WTC11 (cell line): ENCODE measurements at regions not wholly inside any gene's neighbourhood (a gene's known extent, or its start where the extent isn't known, plus 50 kb on each side); places are given as distances from the start of the nearest gene placed in this dataset.

Experiments
- ATAC-seq: fragments of 200-7000 bp; cut with Tn5 transposase; 2 replicates; pipeline ENCODE4 v1.10.0; 2021; ENCODE audit warnings: mild to moderate bottlenecking, moderate library complexity
- CTCF ChIA-PET: fragments of 300-600 bp; sonication (Branson Sonifier 250); formaldehyde crosslinking; loops from one replicate; lab custom pipeline; 2021; ENCODE audit warnings: antibody characterized with exemption; lab: Charles Lee
- POLR2A ChIA-PET: fragments of 350-600 bp; sonication (Branson Sonifier 250); formaldehyde crosslinking; loops from one replicate; lab custom pipeline; 2021; ENCODE audit warnings: antibody characterized with exemption; lab: Charles Lee
- DNase-seq: peaks from one replicate; pipeline ENCODE4 v3.0.0; 2021; ENCODE audit warnings: low spot score
- H3K27ac Mint-ChIP-seq: 2 replicates; pipeline ENCODE4 v1.8.0; 2021; ENCODE audit warnings: mixed read lengths
- H3K27me3 Mint-ChIP-seq: 2 replicates; pipeline ENCODE4 v1.8.0; 2021; ENCODE audit warnings: low read depth, mild to moderate bottlenecking, moderate library complexity, mixed read lengths
- H3K36me3 Mint-ChIP-seq: 2 replicates; pipeline ENCODE4 v1.8.0; 2021; ENCODE audit warnings: mixed read lengths
- H3K4me1 Mint-ChIP-seq: 2 replicates; pipeline ENCODE4 v1.8.0; 2022; ENCODE audit warnings: mixed read lengths
- H3K4me3 Mint-ChIP-seq: 2 replicates; pipeline ENCODE4 v1.8.0; 2021; ENCODE audit warnings: mild to moderate bottlenecking, moderate library complexity, mixed read lengths
- H3K9me3 Mint-ChIP-seq: 2 replicates; pipeline ENCODE4 v1.8.0; 2021; ENCODE audit warnings: mixed read lengths
- CREB1 ChIP-seq: sonication (generic); formaldehyde crosslinking; IDR thresholded peaks from 2 replicates; pipeline ENCODE4 v1.8.0; 2023; ENCODE audit warnings: mild to moderate bottlenecking, missing genetic modification reagents
- EMX1 ChIP-seq: fragments of 250-450 bp; sonication (Bioruptor Pico); IDR thresholded peaks from 2 replicates; pipeline ENCODE4 v1.8.0; 2021; ENCODE audit warnings: mild to moderate bottlenecking
- ERG ChIP-seq: fragments of 250-450 bp; sonication (Bioruptor Pico); IDR thresholded peaks from 2 replicates; pipeline ENCODE4 v1.8.0; 2021; ENCODE audit warnings: mild to moderate bottlenecking
- HMGA2 ChIP-seq: fragments of 250-450 bp; sonication (Bioruptor Pico); IDR thresholded peaks from 2 replicates; pipeline ENCODE4 v1.4.0; 2021; ENCODE audit warnings: mild to moderate bottlenecking, moderate library complexity
- JUN ChIP-seq: sonication (generic); formaldehyde crosslinking; IDR thresholded peaks from 2 replicates; pipeline ENCODE4 v1.8.0; 2023; ENCODE audit warnings: mild to moderate bottlenecking, missing genetic modification reagents
- NFE2L1 ChIP-seq: sonication (generic); formaldehyde crosslinking; IDR thresholded peaks from 2 replicates; pipeline ENCODE4 v1.8.1; 2023; ENCODE audit warnings: missing genetic modification reagents
- SP1 ChIP-seq: sonication (generic); formaldehyde crosslinking; conservative IDR thresholded peaks from 2 replicates; pipeline ENCODE4 v1.8.1; 2022; ENCODE audit warnings: missing genetic modification reagents
- TCF7 ChIP-seq: sonication (generic); formaldehyde crosslinking; IDR thresholded peaks from 2 replicates; pipeline ENCODE4 v1.8.0; 2022; ENCODE audit warnings: mild to moderate bottlenecking, low read depth, missing genetic modification reagents, moderate library complexity
- TEAD4 ChIP-seq: sonication (generic); formaldehyde crosslinking; IDR thresholded peaks from 2 replicates; pipeline ENCODE4 v1.8.0; 2022; ENCODE audit warnings: mild to moderate bottlenecking, missing genetic modification reagents
- ZNF416 ChIP-seq: fragments of 250-450 bp; sonication (Bioruptor Pico); IDR thresholded peaks from 2 replicates; pipeline ENCODE4 v1.9.0; 2021; ENCODE audit warnings: mild to moderate bottlenecking, inconsistent platforms
- TF ChIP-seq, protein P1 (sequence below): fragments of 200-600 bp; IDR thresholded peaks from 2 replicates; pipeline ENCODE4 v1.8.0; 2022; ENCODE audit warnings: antibody characterized with exemption
- TF ChIP-seq, protein P2 (sequence below): sonication (generic); formaldehyde crosslinking; IDR thresholded peaks from 2 replicates; pipeline ENCODE4 v1.8.1; 2022; ENCODE audit warnings: low read depth, missing genetic modification reagents, borderline replicate concordance
- TF ChIP-seq, protein P3 (sequence below): fragments of 250-450 bp; sonication (Bioruptor Pico); IDR thresholded peaks from 2 replicates; pipeline ENCODE4 v1.9.0; 2021; ENCODE audit warnings: mild to moderate bottlenecking, borderline replicate concordance
- TF ChIP-seq, protein P4 (sequence below): sonication (generic); formaldehyde crosslinking; IDR thresholded peaks from 2 replicates; pipeline ENCODE4 v1.8.1; 2023; ENCODE audit warnings: mild to moderate bottlenecking, missing genetic modification reagents, borderline replicate concordance
- TF ChIP-seq, protein P5 (sequence below): sonication (generic); formaldehyde crosslinking; IDR thresholded peaks from 2 replicates; pipeline ENCODE4 v1.8.0; 2022; ENCODE audit warnings: mild to moderate bottlenecking, missing genetic modification reagents

DNA sequence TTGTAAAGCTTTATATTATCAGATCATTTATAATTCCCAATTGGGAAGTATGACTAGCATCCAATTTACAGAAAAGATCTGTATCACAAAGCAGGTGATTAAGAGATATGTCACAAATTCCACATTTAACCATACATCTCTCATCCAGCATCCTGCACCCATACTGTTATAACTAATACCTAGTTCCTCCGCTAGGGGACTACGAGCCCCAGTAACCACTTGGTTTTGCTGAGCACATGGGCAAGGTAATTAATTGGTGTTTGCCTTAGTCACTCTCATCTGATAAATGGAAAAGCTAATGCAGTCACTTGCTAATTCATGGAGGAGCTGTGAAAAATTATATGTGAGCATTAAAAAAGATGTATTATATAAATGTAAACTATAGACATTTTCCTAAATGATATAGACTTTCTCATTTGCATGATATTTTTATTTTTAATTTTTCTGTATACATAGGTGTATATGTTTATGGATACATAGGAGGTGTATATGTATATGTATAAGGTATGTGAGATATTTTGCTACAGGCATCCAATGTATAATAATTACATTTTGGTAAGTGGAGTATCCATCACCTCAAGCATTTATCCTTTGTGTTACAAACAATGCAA is 1031.8 kb downstream of the GALC start:
- H3K4me1 Mint-ChIP-seq, result no peaks in the 10 kb centered on the region
- peak; percentile 96 for ATAC-seq
- TF ChIP-seq SP1 (CRISPR knock-in tag), result no peak
- TF ChIP-seq, protein P1, sequence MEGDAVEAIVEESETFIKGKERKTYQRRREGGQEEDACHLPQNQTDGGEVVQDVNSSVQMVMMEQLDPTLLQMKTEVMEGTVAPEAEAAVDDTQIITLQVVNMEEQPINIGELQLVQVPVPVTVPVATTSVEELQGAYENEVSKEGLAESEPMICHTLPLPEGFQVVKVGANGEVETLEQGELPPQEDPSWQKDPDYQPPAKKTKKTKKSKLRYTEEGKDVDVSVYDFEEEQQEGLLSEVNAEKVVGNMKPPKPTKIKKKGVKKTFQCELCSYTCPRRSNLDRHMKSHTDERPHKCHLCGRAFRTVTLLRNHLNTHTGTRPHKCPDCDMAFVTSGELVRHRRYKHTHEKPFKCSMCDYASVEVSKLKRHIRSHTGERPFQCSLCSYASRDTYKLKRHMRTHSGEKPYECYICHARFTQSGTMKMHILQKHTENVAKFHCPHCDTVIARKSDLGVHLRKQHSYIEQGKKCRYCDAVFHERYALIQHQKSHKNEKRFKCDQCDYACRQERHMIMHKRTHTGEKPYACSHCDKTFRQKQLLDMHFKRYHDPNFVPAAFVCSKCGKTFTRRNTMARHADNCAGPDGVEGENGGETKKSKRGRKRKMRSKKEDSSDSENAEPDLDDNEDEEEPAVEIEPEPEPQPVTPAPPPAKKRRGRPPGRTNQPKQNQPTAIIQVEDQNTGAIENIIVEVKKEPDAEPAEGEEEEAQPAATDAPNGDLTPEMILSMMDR, result peak; percentile 64
- peak; percentile 35 for DNase-seq
- H3K4me3 Mint-ChIP-seq, result no peak overlapping the region
- POLR2A ChIA-PET, result interaction anchor here (1.4 kb wide), 1 partner anchor 25 kb away, joined by 3 read pairs; no protein-coding TSS in a partner anchor
- CTCF ChIA-PET, result interaction anchor here (0.7 to 2.0 kb wide), 2 partner anchors 88 to 655 kb away, joined by 3 to 15 read pairs; no protein-coding TSS in a partner anchor
- no peaks in the 10 kb centered on the region for H3K27me3 Mint-ChIP-seq
- H3K36me3 Mint-ChIP-seq, result peaks cover 22% of the 10 kb centered on the region
- H3K27ac Mint-ChIP-seq, result no peak overlapping the region
- H3K9me3 Mint-ChIP-seq, result peaks cover 32% of the 10 kb centered on the region

- ATAC-seq (no peak), DNase-seq (no peak)
- CTCF ChIA-PET, result no interaction called here
- Mint-ChIP-seq H3K4me3 (no peak overlapping the region), H3K4me1 (peaks cover 14% of the 10 kb centered on the region), H3K9me3 (no peaks in the 10 kb centered on the region), H3K36me3 (no peaks in the 10 kb centered on the region), H3K27ac (no peak overlapping the region), H3K27me3 (no peaks in the 10 kb centered on the region)
- POLR2A ChIA-PET, result no interaction called here
- no peak for TF ChIP-seq TCF7 (CRISPR knock-in tag)
- TF ChIP-seq, protein P2, sequence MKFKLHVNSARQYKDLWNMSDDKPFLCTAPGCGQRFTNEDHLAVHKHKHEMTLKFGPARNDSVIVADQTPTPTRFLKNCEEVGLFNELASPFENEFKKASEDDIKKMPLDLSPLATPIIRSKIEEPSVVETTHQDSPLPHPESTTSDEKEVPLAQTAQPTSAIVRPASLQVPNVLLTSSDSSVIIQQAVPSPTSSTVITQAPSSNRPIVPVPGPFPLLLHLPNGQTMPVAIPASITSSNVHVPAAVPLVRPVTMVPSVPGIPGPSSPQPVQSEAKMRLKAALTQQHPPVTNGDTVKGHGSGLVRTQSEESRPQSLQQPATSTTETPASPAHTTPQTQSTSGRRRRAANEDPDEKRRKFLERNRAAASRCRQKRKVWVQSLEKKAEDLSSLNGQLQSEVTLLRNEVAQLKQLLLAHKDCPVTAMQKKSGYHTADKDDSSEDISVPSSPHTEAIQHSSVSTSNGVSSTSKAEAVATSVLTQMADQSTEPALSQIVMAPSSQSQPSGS, result no peak
- no peak for TF ChIP-seq ZNF416
- no peak for TF ChIP-seq EMX1 (CRISPR knock-in tag)
- TF ChIP-seq JUN (CRISPR knock-in tag), result no peak
- no peak for TF ChIP-seq CREB1
Observed at GRCh38 chr14:86955771-86956354, 1037.1 kb downstream of the GALC start.

DNA sequence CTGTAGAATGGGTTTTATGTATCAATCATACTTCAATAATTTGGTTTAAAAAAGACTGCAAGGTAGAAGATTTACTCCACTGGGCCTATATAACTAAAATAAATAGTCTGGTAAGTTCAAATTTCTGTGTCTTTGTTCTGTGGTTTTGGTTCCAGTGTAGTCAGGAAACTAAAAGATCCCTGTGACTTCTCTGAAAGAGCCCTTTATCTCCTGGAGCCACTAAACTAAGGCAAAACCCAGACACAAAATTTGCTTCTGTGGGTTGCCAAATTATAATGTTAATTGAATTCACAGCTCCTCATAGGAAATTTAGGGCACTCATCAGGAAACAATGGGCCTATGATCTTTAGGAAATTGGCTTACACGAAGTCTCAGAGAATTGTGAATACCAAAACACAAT is 1038.4 kb downstream of the GALC start:
- Mint-ChIP-seq H3K9me3 (no peaks in the 10 kb centered on the region), H3K27me3 (no peaks in the 10 kb centered on the region), H3K36me3 (no peaks in the 10 kb centered on the region), H3K4me1 (peaks cover 14% of the 10 kb centered on the region), H3K27ac (no peak overlapping the region), H3K4me3 (no peak overlapping the region)
- ChIA-PET CTCF (no interaction called here), POLR2A (no interaction called here)
- ATAC-seq (no peak), DNase-seq (no peak)
- TF ChIP-seq JUN (CRISPR knock-in tag) (no peak), TEAD4 (CRISPR knock-in tag) (no peak), HMGA2 (CRISPR knock-in tag) (no peak), ERG (CRISPR knock-in tag) (no peak), NFE2L1 (no peak)
- TF ChIP-seq, protein P3, sequence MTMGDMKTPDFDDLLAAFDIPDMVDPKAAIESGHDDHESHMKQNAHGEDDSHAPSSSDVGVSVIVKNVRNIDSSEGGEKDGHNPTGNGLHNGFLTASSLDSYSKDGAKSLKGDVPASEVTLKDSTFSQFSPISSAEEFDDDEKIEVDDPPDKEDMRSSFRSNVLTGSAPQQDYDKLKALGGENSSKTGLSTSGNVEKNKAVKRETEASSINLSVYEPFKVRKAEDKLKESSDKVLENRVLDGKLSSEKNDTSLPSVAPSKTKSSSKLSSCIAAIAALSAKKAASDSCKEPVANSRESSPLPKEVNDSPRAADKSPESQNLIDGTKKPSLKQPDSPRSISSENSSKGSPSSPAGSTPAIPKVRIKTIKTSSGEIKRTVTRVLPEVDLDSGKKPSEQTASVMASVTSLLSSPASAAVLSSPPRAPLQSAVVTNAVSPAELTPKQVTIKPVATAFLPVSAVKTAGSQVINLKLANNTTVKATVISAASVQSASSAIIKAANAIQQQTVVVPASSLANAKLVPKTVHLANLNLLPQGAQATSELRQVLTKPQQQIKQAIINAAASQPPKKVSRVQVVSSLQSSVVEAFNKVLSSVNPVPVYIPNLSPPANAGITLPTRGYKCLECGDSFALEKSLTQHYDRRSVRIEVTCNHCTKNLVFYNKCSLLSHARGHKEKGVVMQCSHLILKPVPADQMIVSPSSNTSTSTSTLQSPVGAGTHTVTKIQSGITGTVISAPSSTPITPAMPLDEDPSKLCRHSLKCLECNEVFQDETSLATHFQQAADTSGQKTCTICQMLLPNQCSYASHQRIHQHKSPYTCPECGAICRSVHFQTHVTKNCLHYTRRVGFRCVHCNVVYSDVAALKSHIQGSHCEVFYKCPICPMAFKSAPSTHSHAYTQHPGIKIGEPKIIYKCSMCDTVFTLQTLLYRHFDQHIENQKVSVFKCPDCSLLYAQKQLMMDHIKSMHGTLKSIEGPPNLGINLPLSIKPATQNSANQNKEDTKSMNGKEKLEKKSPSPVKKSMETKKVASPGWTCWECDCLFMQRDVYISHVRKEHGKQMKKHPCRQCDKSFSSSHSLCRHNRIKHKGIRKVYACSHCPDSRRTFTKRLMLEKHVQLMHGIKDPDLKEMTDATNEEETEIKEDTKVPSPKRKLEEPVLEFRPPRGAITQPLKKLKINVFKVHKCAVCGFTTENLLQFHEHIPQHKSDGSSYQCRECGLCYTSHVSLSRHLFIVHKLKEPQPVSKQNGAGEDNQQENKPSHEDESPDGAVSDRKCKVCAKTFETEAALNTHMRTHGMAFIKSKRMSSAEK, result no peak
- TF ChIP-seq, protein P4, sequence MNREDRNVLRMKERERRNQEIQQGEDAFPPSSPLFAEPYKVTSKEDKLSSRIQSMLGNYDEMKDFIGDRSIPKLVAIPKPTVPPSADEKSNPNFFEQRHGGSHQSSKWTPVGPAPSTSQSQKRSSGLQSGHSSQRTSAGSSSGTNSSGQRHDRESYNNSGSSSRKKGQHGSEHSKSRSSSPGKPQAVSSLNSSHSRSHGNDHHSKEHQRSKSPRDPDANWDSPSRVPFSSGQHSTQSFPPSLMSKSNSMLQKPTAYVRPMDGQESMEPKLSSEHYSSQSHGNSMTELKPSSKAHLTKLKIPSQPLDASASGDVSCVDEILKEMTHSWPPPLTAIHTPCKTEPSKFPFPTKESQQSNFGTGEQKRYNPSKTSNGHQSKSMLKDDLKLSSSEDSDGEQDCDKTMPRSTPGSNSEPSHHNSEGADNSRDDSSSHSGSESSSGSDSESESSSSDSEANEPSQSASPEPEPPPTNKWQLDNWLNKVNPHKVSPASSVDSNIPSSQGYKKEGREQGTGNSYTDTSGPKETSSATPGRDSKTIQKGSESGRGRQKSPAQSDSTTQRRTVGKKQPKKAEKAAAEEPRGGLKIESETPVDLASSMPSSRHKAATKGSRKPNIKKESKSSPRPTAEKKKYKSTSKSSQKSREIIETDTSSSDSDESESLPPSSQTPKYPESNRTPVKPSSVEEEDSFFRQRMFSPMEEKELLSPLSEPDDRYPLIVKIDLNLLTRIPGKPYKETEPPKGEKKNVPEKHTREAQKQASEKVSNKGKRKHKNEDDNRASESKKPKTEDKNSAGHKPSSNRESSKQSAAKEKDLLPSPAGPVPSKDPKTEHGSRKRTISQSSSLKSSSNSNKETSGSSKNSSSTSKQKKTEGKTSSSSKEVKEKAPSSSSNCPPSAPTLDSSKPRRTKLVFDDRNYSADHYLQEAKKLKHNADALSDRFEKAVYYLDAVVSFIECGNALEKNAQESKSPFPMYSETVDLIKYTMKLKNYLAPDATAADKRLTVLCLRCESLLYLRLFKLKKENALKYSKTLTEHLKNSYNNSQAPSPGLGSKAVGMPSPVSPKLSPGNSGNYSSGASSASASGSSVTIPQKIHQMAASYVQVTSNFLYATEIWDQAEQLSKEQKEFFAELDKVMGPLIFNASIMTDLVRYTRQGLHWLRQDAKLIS (CRISPR knock-in tag), result no peak
- TF ChIP-seq, protein P5, sequence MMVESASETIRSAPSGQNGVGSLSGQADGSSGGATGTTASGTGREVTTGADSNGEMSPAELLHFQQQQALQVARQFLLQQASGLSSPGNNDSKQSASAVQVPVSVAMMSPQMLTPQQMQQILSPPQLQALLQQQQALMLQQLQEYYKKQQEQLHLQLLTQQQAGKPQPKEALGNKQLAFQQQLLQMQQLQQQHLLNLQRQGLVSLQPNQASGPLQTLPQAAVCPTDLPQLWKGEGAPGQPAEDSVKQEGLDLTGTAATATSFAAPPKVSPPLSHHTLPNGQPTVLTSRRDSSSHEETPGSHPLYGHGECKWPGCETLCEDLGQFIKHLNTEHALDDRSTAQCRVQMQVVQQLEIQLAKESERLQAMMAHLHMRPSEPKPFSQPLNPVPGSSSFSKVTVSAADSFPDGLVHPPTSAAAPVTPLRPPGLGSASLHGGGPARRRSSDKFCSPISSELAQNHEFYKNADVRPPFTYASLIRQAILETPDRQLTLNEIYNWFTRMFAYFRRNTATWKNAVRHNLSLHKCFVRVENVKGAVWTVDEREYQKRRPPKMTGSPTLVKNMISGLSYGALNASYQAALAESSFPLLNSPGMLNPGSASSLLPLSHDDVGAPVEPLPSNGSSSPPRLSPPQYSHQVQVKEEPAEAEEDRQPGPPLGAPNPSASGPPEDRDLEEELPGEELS (CRISPR knock-in tag), result no peak
